Heart right ventricle (tissue), 16 donors: ENCODE measurements at regions not wholly inside any gene's neighbourhood (a gene's known extent, or its start where the extent isn't known, plus 50 kb on each side); places are given as distances from the start of the nearest gene placed in this dataset.
A peak's percentile ranks its signal among the peaks of the same experiment; 100 is the strongest.
"Not testable (repeated sequence)": the region's sequence is repeated elsewhere in the genome, so short reads cannot be mapped to it uniquely, and the experiment has no call there.

Experiments used
- ATAC-seq, 8 donors: fragments of 200-7000 bp; cut with Tn5 transposase; one replicate each; pipeline ENCODE4 v1.9.1; 2020; ENCODE audit warnings: mild to moderate bottlenecking in 8 of 8, moderate library complexity in 8 of 8, moderate number of reproducible peaks in 1 of 8
- DNase-seq, 2 donors: peaks; one replicate each; pipeline ENCODE4 v3.0.0-alpha.2; 2020
- H3K27ac ChIP-seq, 10 donors: fragments of 200-600 bp; sonication (generic) in 2 of 10; one replicate each; pipeline versions ENCODE4 v1.5.0 to v1.8.0; 2020 to 2022; ENCODE audit warnings: mild to moderate bottlenecking in 3 of 10
- H3K27me3 ChIP-seq, 7 donors: fragments of 200-600 bp; one replicate each; pipeline ENCODE4 v1.8.0; 2021 to 2022; ENCODE audit warnings: mild to moderate bottlenecking in 2 of 7
- H3K36me3 ChIP-seq, 9 donors: fragments of 200-600 bp; sonication (generic) in 1 of 9; one replicate each; pipeline versions ENCODE4 v1.5.0 to v1.8.0; 2020 to 2022; ENCODE audit warnings: mild to moderate bottlenecking in 2 of 9
- H3K4me1 ChIP-seq, 9 donors: fragments of 200-600 bp; sonication (generic) in 1 of 9; one replicate each; pipeline versions ENCODE4 v1.5.0 to v1.8.0; 2020 to 2022; ENCODE audit warnings: mild to moderate bottlenecking in 4 of 9
- H3K4me3 ChIP-seq, 10 donors: fragments of 200-600 bp; sonication (generic) in 2 of 10; one replicate each; pipeline versions ENCODE4 v1.5.0 to v1.8.0; 2020 to 2022; ENCODE audit warnings: mild to moderate bottlenecking in 7 of 10, moderate library complexity in 2 of 10
- H3K9me3 ChIP-seq, 11 donors: fragments of 200-600 bp in 10 of 11; sonication (generic) in 2 of 11; one replicate each; pipeline versions ENCODE4 v1.5.0 to v1.8.0; 2013 to 2022; ENCODE audit warnings: mild to moderate bottlenecking in 2 of 11, control low read depth in 1 of 11, moderate library complexity in 1 of 11
- WGBS, 2 donors: extraction: QIAGEN DNeasy Blood & Tissue Kit; methylation state at CpG; one replicate each; pipeline ENCODE4 v1.1.7; 2013; ENCODE audit warnings: inconsistent platforms in 1 of 2; 5-methylcytosine and 5-hydroxymethylcytosine counted together
- intact Hi-C, 10 donors: fragments of 100-400 bp; cut with DNase I; formaldehyde crosslinking; loops; one replicate each; pipeline versions ENCODE4 v1.11.1 to v1.14.2; 2022
- TF ChIP-seq, protein P1 (sequence below), 9 donors: fragments of 200-600 bp; sonication (generic) in 2 of 9; IDR thresholded peaks; one replicate each; pipeline versions ENCODE4 v1.5.0 to v1.8.0; 2021 to 2022; ENCODE audit warnings: antibody characterized with exemption in 9 of 9, mild to moderate bottlenecking in 5 of 9, moderate library complexity in 1 of 9
- donor health status: Arrhythmogenic right ventricular cardiomyopathy.
- donor health status: ischemic (EF 13 %, LVEDD 7.1; RV severe dilation, severe dysfunction).
- donor health status: healthy with polysubstance abuse.
- donor health status: DM: no; HTN: yes; CAD: no.
- donor health status: DM: no; HTN: no; CAD: no.
- donor health status: ischemic (EF 25% LVEDD 6.9; RV normal size, moderate dysfunction).
- donor health status: ischemic (EF 25% LVEDD 5.7; RV mildly dilated, moderate dysfunction).
- donor health status: healthy.
- donor health status: DM: yes; HTN: yes; CAD: no.
- donor health status: Ischemic cardiomyopathy.
- donor health status: ischemic (EF 35%, LVEDD 5.7; RV mildly dilated, moderate dysfunction).
- donor health status: nonischemic (EF 11% LVEDD 7.7; RV severe dilation, severe dysfunction).
- donor health status: DM: yes; HTN: yes; CAD: no.
- donor health status: PGD.
- donor health status: ischemic (EF 29% LVEDD 5.4; RV normal size, mild dysfunction).
- donor health status: nonischemic (EF 23%, LVEDD 6.1; RV moderate dilation, normal function).

DNA sequence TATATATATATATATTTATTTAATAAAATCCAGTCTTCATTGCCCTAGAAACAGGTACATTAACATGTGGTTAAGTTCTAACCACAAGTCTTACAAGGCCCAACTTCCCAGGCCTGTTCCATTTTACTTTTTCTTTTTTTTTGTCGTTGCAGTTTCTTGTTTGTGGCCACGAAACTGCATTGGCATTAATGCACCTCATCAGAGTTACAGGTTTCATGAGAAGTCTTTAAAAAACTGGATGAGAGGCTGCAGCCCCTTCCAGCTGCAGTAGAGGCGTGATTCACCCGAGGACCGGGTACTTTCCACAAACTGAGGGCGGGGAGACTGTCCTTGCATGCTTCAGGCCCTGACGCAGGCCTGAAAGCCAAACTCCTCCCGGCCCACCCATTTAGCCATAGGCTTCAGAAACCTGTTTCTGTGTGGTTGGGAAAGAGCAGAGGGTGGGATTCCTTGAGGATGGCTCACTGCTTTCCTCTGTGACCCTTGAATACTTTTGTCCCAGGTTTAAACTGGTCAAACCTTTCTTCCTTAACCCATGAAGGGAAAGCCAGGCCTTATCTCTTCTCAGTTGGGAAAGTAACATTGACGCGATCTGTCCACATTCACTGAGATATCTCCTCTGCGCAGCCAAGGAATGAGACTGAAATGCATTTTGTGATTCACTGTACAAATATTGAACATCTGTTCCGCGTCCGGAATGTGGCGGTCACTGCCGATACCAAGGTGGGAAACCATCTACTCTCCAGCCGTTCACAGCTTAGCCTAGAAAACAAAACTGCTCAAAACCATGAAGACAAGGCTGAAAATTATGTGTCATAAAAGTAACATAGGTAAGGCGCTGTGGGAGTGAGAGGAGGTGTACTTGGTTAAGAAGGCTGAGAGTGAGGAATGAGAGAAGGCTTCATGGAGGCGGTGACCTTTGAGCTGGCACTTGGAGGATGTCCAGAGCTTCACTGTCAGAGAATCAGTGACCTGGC, 311.7 kb downstream of the GATA3 start:
- 65 to 68% methylated on average over 19 of the region's 19 CpGs for WGBS, 2 donors
- H3K27ac ChIP-seq = peak overlapping the region in 1 of 10 donors; percentile 53
- TF ChIP-seq, protein P1, sequence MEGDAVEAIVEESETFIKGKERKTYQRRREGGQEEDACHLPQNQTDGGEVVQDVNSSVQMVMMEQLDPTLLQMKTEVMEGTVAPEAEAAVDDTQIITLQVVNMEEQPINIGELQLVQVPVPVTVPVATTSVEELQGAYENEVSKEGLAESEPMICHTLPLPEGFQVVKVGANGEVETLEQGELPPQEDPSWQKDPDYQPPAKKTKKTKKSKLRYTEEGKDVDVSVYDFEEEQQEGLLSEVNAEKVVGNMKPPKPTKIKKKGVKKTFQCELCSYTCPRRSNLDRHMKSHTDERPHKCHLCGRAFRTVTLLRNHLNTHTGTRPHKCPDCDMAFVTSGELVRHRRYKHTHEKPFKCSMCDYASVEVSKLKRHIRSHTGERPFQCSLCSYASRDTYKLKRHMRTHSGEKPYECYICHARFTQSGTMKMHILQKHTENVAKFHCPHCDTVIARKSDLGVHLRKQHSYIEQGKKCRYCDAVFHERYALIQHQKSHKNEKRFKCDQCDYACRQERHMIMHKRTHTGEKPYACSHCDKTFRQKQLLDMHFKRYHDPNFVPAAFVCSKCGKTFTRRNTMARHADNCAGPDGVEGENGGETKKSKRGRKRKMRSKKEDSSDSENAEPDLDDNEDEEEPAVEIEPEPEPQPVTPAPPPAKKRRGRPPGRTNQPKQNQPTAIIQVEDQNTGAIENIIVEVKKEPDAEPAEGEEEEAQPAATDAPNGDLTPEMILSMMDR (IDR thresholded peaks at IDR 0.05) = no peak
- no peaks in the 10 kb centered on the region for H3K36me3 ChIP-seq
- H3K27me3 ChIP-seq = no peaks in the 10 kb centered on the region
- ATAC-seq (peak in 5 of 8 donors; percentile 33 to 88 (median 59)), DNase-seq (no peak)
- intact Hi-C loops = no loop called here
- H3K4me3 ChIP-seq = no peak overlapping the region
- peaks cover 0 to 7% (median 0%) of the 10 kb centered on the region in 11 donors for H3K9me3 ChIP-seq
- peaks cover 0 to 19% (median 0%) of the 10 kb centered on the region in 9 donors for H3K4me1 ChIP-seq

DNA sequence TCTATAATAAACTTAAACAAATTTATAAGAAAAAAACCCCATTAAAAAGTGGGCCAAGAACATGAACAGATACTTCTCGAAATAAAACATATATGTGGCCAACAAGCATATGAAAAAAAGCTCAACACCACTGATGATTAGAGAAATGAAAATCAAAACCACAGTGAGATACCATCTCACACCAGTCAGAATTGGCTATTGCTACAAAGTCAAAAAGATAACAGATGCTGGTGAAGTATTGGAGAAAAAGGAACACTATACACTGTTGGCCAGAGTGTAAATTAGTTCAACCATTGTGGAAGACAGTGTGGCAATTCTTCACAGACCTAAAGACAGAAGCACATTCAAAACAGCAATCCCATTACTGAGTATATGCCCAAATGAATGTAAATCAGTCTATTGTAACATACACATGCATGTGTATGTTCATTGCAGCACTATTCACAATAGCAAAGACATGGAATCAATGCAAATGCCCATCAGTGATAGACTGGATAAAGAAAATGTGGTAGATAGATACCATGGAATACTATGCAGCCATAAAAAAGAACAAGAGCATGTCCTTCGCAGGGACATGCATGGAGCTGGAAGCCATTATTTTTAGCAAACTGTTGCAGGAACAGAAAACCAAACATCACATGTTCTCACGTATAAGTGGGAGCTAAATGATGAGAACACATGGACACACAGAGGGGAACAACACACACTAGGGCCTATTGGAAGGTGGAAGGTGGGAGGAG, 313.4 kb downstream of the GATA3 start:
- ATAC-seq, DNase-seq, H3K36me3 ChIP-seq, H3K9me3 ChIP-seq, H3K27me3 ChIP-seq, intact Hi-C loops, H3K27ac ChIP-seq, H3K4me3 ChIP-seq: not testable (repeated sequence)
- WGBS, 2 donors = 93 to 94% methylated on average over 3 of the region's 3 CpGs
- H3K4me1 ChIP-seq = peaks cover 0 to 21% (median 0%) of the 10 kb centered on the region in 9 donors

DNA sequence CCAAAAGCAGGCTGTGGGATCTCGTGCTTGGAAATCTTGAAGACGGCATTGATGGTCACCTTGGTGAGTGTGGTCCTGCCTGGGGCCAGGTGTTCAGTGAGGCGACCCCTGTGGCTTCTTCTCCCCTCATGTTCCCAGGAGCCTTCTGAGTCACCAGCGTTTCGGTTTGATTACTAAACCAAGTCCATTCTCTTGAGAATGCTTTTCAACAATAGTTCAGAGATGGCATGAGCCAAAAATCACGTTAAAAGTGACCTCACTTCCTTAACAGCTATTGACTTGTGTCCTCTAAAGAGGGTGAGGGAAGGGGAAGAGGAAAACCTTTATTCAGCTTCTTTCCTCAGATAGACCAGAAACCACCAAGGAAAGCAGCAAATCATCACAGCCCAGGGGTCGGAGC, 315.2 kb downstream of the GATA3 start:
- TF ChIP-seq, protein P1 (IDR thresholded peaks at IDR 0.05) = no peak
- ATAC-seq = peak in 7 of 8 donors; percentile 65 to 91 (median 84)
- H3K27ac ChIP-seq = peak overlapping the region; percentile 31 to 85 (median 72)
- H3K36me3 ChIP-seq = no peaks in the 10 kb centered on the region
- peak in 1 of 2 donors; percentile 40 for DNase-seq
- peaks cover 0 to 21% (median 0%) of the 10 kb centered on the region in 9 donors for H3K4me1 ChIP-seq
- peaks cover 0 to 7% (median 0%) of the 10 kb centered on the region in 11 donors for H3K9me3 ChIP-seq
- H3K27me3 ChIP-seq = no peaks in the 10 kb centered on the region
- 54 to 55% methylated on average over 7 of the region's 7 CpGs for WGBS, 2 donors
- H3K4me3 ChIP-seq = no peak overlapping the region
- intact Hi-C loops = loop anchor here in 4 of 10 donors (10.0 kb wide), 3 partner anchors 305 to 535 kb away; partner anchors contain the start of gene GATA3 (in 3 of the 4)

DNA sequence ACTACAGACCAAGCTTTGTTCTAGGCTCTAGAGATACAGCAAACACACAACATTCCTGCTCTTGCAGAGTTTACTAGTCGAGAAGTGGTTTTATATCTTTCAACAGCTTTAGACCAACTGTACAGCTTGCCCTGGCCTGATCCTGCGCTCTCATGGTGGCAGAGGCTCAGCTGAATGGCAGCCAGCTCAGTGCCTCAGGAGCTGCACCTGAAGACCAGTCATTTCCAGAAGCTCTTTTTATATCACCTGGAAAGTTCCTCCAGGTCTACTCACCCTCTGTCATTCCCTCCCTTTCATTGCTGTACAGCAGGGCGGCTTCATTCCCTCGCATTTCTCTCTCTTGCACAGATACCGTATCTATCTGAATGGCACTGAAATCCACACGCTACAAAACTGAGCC, 319.8 kb downstream of the GATA3 start:
- H3K4me3 ChIP-seq = no peak overlapping the region
- TF ChIP-seq, protein P1 (IDR thresholded peaks at IDR 0.05) = no peak
- H3K27me3 ChIP-seq = no peaks in the 10 kb centered on the region
- peaks cover 0 to 37% (median 4%) of the 10 kb centered on the region in 9 donors for H3K4me1 ChIP-seq
- H3K9me3 ChIP-seq = no peaks in the 10 kb centered on the region
- DNase-seq (no peak), ATAC-seq (no peak)
- intact Hi-C loops = loop anchor here in 4 of 10 donors (10.0 kb wide), 3 partner anchors 310 to 530 kb away; partner anchors contain the start of gene GATA3 (in 3 of the 4)
- WGBS, 2 donors = 92% methylated on average over 6 of the region's 6 CpGs
- no peaks in the 10 kb centered on the region for H3K36me3 ChIP-seq
- H3K27ac ChIP-seq = no peak overlapping the region
